ENCODE measurements at regions not wholly inside any gene's neighbourhood (a gene's known extent, or its start where the extent isn't known, plus 50 kb on each side); places are given as distances from the start of the nearest gene placed in this dataset.
"Not testable (repeated sequence)": the region's sequence is repeated elsewhere in the genome, so short reads cannot be mapped to it uniquely, and the experiment has no call there.

DNA sequence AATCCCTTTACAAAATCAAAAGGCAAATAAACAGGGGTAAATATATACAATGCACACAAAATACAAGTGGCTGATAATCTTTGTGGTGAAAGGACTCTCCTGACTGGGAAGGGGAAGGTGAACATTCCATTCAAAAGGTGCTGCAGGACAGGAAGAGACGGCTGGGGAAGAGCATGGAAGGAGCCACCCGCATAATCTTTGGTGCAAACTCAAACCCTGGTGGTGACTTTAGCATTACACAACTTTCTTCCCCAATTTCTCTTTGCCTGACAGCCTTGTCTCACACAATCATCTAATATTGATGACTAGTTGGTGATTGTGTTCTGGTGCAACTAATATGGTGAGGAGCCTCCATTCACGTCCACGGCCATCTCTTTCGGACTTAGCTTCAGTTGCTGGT is 117.0 kb upstream of the EGFR start:
- no peak for DNase-seq

DNA sequence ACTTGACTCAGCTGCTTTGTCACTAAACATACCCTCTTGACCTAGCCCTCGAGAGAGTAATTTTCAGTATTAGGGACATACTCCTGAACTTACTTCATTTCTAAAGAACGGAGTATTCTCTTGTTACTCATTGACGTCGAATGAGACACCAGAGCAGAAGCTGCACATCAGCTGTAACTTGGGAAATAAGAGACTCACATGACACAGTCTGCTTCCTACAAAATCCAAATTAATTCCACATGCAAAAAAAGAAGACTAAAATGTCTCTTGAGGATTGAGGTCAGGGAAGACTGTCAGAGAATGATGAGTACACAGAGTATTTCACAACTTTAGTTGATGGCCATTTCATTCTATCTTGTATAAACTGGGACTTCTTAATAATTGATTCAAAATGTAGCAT is 114.7 kb upstream of the EGFR start:
- no peak for DNase-seq

DNA sequence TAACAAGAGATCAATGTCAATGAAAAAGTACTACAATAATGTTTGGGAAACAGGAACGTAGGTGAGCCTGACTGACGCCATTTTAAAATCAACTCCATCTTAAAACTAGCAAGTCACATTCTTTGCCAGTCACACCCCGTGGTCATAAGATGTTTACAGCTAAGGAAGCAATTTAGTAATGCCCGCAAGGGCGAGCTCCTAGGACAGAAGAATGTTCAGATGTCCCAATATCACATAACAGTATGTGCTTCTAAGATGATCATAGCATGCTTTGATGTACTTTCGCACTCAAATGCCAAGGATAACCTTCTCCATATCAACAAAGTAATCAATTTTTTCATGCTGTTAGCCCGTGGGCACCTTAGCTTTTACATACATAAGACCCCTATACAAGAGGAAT is 113.8 kb upstream of the EGFR start:
- no peak for DNase-seq

DNA sequence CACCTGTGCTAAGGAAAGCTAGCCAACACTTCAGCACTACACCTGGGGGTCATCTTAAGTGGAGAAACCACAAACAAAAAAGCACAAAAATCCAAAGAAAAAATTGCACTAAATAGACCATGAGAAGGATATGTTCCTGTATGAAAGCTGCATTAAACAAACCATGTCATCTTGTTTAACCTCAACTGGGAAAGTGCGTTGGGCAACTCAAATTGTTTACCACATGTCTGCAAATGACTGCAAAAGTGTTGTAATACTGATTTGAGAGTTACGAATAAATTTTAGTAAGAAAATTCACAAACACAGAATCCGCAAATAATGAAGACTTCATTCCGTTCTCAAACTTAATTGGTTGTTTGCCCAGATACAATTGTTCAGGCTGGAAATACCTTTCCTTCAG is 111.9 kb upstream of the EGFR start:
- no peak for DNase-seq

DNA sequence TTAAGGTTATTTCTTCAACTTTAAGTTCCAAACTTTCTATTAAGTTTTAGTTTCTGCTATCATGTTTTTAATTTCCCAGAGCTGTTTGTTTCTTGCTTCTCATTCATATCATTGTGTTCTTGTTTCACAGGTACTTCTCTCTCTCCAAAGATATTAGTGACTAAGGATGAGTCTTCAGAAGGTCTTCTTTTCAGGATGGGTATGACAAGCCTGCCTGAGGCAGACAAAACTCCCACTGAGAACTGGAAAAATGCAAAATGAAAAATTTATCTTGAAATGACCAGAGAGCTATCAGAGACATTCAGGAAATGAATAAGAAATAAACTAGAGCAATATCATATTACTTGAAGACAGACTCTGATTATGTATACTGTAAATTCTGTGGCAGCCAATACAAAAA is 110.8 kb upstream of the EGFR start:
- DNase-seq: no peak

DNA sequence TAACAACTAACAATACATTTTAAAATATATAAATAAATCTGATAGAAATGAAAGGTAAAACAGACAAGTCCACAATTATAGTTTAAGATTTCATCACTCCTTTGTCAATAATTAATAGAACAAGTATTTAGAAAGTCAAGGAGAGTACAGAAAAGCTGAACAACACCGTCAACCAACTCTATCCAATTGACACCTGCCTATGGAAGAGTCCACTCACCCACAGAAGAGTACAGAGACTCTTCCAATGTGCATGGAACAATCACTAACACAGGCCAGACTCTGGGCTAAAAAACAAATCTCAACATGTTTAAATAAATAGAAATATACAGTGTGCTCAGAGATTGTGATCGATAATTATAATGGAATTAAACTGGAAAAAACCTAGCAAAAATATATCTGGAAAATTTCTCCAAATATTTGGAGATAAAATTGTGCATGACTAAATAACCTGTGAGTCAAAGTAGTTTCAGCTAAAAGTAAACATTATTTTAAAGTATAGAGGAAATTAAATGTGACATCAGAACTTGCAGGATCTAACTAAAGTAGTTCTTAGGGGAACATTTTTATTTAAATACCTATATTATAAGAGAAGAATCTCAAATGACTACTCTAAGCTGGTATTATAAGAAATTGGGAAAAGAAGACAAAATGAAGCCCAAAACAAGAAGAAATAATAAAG is 109.9 kb upstream of the EGFR start:
- no peak for DNase-seq

DNA sequence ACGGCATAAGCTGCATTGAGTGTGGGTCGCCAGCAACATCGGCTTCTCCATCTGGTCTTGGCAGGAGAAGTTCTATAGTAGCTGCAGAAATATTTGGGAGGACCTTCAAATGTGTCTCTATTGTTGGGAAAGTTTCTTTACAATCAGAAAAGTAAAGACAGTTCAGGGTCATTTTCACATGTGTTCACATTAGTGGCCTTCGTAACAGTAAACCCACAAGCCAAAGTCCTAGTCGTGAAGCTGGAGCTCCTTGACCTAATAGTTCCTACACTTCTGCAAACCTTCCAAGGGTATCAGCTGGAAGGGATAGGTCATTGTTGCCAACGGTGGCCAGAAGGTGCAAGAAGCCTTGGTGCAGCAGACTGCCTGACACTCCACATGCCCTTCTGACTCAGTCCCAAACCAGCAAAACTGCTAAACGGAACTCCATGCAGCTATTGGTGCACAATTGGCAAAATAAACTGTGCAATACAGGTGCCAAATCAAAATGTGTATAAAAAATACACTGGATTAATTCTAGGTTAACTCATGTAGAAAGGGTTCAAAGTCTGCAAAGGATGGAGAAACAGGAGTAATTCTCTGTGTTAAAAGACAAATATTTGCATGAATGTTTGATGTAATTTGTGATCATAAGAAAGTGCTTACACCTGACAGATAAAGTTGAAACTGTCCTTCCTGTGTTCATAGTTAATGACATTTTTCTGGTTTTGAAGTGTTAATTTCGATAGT is 102.8 kb upstream of the EGFR start:
- no peak for DNase-seq

DNA sequence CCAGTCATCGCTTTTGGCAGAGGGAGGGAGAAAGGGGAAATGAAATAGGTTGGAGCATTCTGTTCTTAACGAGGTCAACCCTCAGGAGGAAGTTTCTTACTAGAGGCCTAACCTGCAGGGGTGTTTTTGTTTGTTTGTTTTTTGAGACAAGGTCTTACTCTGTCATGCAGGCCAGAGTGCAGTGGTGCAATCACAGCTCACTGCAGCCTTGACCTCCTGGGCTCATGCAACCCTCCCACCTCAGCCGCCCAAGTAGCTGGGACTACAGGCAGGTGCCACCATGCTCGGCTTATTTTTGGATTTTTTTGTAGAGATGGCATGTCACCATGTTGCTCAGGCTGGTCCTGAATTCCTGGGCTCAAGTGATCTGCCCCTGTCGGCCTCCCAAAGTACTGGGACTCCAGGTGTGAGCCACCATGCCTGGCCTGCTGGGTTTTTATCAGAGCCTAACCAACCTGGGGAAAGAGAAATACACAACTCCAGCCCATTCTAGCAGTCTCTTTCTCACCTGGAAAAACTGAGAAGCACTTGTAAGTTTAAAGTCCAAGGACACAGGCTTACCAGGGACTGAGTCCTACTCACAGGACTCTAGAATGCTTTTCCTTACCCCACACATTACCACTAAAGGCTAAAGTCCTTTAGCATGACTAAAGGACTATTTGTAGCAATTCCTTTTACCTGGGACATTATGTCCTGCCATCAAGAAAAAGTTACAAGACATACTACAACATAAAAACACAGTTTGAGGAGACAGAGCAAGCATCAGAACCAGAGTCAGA is 101.0 kb upstream of the EGFR start:
- DNase-seq: no peak

DNA sequence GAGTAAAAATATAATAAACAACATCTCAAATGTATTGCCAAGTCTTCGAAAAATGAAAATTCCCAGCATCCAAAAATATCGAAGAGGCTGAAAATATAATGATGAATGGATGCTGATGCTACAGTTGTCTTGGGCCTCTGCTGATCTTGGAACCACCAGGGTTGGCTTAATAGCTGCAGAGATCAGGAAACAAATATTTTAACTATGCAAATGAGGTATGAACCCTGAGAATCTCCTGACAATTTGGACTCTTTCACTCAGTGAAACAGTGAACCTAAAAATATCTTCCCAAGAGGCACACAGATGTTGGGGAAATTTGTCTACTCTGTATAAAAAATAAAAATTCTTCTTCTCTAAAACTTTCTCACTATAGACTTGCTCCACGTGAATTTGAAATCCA is 97.7 kb upstream of the EGFR start:
- no peak for DNase-seq

DNA sequence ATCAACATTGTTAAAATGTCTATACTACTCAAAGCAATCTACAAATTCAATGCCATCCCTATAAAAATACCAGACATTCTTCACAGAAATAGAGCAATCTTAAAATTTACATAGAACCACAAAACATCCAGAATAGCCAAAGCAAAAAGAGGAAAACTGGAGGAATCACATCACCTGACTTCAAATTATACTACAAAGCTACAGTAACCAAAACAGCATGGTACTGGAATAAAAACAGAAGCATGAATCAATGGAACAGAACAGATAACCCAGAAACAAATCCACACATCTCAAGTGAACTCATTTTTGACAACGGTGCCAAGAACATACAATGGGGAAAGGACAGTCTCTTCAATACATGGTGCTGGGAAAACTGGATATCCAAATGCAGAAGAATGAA is 87.3 kb upstream of the EGFR start:
- DNase-seq: no peak

DNA sequence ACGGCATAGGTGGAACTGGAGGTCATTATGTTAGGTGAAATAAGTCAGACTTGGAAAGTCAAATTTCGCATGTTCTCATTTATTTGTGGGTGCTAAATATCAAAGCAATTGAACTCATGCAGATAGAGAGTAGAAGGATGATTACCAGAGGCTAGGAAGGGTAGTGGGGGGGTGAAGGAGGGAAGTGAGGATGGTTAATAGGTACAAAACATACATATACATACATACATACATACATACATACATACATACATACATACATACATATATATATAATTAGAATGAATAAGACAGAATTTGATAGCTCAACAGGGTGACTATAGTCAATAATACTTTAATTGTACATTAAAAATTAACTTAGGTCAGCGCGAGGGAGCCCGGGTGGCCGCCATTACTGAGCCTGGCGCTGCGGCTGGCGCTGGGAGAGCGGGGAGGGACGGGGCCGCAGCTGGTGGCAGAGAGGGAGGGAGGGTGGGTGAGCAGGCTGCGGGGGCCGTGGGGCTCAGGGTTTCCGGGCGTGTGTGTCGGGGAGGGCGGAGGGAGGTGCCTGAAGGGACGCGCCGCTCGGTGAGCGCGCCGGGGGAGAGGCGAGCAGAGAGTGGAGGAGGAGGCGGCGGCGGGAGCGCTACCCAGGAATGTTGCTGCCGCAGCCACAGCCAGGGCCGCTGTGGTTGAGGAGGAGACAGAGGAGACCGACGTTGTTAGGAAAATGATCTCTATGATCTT is 85.8 kb upstream of the EGFR start:
- no peak for DNase-seq

DNA sequence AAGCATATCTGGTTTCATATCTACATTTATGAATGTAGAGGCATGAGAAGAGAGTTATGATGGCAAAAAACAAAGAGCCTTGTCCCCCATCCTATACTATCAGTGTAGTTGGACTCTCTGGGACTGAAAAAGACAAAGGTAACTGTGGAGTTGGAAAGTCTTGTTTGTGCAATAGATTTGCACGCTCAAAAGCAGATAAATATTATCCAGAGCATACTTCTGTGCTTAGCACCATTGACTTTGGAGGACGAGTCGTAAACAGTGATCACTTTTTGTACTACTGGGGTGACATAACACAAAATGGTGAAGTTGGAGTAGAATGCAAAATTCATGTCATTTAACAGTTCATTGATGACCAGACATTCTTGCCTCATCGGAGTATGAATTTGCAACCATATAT is 85.2 kb upstream of the EGFR start:
- no peak for DNase-seq

DNA sequence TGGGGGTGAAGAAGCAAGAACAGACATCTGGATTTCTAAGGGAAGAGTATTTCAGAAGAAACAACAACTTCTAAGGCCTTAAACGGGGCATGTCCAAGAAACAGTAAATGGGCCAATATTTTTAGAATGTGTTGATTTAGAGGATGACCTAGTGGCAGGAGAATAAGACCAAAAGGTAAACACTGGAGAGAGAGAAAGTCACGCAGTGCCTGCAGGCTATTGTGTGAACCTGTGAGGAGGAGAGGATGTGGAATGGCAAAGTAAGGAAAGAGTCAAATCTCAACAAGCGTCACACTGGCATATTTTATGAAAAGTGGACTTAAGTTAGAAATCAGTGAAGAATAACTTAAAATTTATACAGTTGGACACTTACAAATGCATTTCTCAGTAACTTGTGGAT is 78.1 kb upstream of the EGFR start:
- DNase-seq: no peak

DNA sequence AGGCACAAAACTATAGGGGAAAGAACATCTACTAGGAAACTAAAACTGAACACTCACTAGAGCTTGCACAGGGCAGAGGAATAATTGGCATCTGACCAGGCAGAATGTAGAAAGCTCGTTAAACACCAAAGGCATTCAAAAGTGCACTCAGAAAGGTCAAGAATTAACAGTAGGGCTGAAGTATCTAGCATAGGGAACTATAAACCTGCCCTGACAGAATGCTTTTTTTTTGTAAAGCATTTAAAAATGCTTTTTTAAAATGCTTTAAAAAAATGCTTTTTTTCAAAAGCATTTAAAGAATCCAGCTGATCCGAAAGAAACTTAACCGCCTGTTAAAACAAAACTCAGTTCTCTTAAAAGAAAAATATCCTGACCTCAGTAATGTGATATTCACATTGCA is 74.6 kb upstream of the EGFR start:
- DNase-seq: no peak

DNA sequence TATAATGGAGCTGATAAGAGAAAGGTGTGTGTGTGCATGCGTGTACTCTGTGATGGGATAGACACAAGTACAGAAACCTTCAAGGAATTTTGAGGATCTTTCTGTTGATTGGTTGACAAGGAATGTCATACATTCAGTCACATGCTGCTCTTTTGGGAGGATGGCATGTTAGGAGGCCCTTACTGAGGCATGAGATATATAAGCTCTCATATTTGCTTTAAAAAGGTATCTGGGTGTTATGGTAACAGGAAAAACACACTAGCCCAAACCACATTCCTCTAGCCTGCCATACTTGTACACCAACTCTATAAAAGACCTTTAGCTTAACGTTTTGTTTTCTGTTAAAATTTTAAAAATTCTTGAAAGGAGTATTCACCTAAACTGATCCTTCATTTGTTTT is 72.5 kb upstream of the EGFR start:
- no peak for DNase-seq

DNA sequence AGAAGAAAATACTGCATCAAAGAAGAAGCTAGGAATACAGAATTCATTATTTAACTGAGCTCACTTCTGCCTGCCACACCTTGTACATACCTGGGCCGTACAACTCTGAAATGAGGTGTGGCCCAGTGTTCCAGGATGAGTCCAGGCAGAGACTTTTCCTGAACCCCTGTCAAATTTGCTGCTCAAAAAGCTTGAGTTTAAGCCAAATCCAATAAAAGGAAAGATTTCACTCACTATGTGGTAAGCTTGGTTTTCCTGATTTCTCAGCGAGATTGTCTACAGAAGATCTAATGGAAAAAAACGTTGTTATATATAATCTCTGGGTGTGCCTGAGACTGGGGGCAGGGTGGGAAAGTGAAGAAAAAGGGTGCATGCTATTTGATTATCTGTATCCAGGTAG is 72.1 kb upstream of the EGFR start:
- no peak for DNase-seq

DNA sequence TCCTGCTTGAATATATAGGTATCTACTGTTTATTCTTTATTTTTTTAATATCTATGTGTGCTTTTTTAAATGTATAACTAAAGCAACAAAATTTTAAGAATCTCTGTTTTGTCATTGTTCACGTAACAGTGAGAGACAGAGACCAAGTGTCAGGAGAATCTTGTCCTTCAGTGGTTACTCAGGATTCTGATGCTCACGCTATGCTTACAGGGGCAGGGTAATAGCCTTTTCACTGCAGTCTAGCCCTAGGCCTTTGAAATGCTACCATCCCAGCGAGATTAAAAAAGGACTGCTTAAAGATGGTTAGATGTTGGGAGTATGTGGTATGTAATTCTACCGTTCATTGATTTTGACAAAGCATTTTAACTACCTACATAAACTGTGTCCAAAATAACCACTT is 71.6 kb upstream of the EGFR start:
- no peak for DNase-seq

DNA sequence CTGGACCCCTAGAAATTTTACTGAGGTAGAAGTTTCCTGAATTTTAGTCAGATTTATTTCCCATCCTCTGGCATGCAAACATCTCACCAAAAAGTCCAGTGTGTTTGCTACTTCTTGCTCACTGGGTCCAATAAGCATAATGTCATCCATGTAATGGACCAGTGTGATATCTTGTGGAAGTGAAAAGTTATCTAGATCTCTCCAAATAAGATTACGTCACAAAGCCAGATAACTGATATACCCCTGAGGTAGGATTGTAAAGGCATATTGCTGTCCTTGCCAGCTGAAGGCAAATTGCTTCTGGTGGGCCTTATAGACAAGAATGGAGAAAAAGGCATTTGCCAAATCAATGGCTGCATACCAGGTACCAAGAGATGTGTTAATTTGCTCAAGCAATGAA is 69.3 kb upstream of the EGFR start:
- not testable (repeated sequence) for DNase-seq

DNA sequence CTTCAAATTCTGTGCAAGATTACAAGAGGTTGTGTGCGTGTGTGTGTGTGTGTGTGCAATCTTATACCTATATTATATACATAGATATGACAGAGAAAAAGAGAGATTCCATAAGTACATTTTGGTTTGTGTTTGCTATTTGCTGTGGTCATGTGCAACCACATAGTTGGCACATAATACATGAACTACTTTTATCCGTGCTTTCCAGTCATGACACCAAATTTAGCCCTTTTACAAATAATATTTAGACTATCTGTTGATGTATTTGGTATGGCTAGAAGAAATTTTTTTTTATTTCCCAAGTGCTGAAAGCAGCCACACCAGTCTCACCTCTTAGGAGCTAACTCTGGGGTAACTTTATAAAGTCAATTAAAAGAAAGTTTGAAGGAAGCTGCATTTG is 63.5 kb upstream of the EGFR start:
- DNase-seq: no peak

DNA sequence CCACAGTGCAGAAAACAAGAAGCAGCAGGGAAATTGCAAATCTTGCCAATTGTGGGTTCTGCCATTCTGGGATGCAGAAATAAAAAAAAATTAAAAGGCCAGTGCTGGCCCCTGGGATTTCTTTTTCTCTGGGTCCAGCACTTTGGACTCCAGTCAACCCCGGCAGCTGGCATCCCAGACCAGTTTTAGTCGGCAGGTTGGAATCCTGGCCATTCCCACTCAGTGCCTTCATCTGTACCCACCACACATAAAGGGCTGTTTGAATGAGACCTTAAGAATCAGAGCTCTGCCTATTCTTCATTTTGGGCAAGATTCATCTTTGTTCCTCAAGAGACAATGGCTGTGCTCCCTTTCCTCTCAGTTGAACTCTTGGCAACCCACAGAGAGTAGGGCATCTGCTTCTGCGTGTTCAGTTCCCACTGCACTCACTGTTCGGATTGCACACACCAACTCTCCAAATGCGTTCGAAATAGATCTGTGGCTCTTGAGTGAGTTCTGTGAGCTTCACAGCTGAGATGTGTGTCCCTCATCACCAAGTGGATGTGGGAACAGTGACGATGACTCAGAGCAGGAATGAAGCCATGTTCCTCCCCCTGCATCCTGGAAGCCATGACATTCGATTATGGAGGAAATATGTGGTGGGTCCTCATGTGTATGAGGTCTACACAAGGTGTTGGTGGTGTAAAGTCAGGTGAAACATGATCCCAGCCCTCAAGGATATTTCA is 63.0 kb upstream of the EGFR start:
- DNase-seq: no peak

DNA sequence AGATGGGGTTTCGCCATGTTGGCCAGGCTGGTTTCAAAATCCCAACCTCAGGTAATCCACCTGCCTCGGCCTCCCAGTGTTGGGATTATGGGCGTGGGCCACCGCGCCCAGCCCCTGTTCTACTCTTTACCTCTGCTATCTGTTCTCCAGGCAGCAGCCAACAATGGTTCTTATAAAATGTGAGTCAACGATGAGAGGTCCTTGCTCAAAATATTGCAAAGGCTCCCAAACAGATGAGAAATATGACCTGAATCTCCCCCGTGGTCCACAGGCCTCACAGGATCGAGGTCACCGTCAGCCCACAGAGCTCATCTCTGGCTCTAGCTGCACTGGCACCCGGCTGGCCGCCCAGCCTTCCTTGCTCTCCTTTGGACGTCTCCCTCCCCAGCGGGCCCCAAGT is 62.0 kb upstream of the EGFR start:
- DNase-seq: no peak

DNA sequence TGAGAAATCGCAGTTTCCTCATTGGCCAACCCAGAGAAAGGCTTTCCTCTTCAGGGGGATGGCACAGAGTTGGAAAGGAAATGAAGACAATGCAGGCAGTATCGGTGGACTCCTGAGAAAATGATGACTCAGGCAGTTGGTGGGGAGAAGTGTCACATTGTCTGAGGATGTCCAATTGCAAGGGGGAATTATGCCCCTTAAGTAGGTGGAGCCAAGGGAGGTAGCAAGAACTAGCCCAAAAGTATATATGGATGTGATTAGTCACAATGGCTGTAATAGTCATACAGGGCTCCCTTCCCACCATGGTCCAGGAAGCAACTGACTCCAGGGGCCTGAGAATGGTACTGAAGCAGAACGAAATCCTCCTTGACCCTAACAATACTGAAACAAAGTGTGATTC is 58.3 kb upstream of the EGFR start:
- no peak for DNase-seq

DNA sequence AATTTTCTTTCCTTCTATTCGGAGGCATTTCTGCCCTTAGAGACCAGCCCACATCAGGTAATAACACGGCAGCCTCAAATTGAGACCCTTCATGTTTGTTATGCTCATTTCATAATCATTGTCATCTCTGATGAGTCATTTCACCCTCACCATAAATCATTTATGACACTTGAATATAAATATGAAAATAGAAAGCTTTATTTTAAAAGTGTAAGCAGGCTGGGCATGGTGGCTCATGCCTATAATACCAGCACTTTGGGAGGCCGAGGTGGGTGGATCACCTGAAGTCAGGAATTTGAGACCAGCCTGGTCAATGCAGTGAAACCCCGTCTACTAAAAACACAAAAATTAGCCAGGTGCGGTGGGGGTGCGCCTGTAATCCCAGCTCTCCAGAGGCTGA is 57.4 kb upstream of the EGFR start:
- no peak for DNase-seq
